ENCODE measurements at regions not wholly inside any gene's neighbourhood (a gene's known extent, or its start where the extent isn't known, plus 50 kb on each side); places are given as distances from the start of the nearest gene placed in this dataset.

- no peak for TF ChIP-seq CTCF (IDR thresholded peaks at IDR 0.05)
- TF ChIP-seq POLR2AphosphoS5 (IDR thresholded peaks at IDR 0.05), result no peak
- TF ChIP-seq POLR2A (IDR thresholded peaks at IDR 0.05), result no peak
- TF ChIP-seq EP300 (IDR thresholded peaks at IDR 0.05), result no peak
These were observed 200.8 kb upstream of the DPYD start for GRCh38 chr1:98121646-98122045.
